DND-41 (cell line): ENCODE measurements at regions not wholly inside any gene's neighbourhood (a gene's known extent, or its start where the extent isn't known, plus 50 kb on each side); places are given as distances from the start of the nearest gene placed in this dataset.

Experiments used
- EZH2 ChIP-seq: IDR thresholded peaks from 3 replicates; pipeline ENCODE4 v1.6.1; 2012; ENCODE audit warnings: borderline replicate concordance, low read depth, mild to moderate bottlenecking, moderate library complexity, low read length, inconsistent platforms; ENCODE audit not compliant: severe bottlenecking
- TF ChIP-seq, protein P1 (sequence below): IDR thresholded peaks from 2 replicates; pipeline ENCODE4 v1.5.1; 2012; ENCODE audit warnings: borderline replicate concordance, low read length, moderate library complexity, mild to moderate bottlenecking; ENCODE audit not compliant: poor library complexity, severe bottlenecking; ENCODE audit errors: extremely low read depth

DNA sequence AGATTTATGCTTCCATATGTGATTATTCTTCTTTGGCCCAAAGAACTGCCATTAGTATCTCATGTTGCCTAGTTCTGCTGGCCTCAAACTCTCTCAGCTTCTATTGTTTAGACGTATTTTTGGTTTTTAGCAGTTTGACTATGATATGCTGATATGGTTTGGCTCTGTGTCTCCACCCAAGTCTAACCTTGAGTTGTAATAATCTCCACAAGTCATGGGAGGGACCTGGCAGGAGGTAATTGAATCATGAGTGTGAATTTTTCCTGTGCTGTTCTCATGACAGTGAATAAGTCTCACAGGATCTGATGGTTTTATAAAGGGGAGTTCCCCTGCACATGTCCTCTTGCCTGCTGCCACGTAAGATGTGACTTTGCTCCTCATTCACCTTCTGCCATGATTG is 96.7 kb upstream of the ARG1 start:
- TF ChIP-seq, protein P1, sequence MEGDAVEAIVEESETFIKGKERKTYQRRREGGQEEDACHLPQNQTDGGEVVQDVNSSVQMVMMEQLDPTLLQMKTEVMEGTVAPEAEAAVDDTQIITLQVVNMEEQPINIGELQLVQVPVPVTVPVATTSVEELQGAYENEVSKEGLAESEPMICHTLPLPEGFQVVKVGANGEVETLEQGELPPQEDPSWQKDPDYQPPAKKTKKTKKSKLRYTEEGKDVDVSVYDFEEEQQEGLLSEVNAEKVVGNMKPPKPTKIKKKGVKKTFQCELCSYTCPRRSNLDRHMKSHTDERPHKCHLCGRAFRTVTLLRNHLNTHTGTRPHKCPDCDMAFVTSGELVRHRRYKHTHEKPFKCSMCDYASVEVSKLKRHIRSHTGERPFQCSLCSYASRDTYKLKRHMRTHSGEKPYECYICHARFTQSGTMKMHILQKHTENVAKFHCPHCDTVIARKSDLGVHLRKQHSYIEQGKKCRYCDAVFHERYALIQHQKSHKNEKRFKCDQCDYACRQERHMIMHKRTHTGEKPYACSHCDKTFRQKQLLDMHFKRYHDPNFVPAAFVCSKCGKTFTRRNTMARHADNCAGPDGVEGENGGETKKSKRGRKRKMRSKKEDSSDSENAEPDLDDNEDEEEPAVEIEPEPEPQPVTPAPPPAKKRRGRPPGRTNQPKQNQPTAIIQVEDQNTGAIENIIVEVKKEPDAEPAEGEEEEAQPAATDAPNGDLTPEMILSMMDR, result no peak
- no peak for TF ChIP-seq EZH2
